ENCODE measurements at regions not wholly inside any gene's neighbourhood (a gene's known extent, or its start where the extent isn't known, plus 50 kb on each side); places are given as distances from the start of the nearest gene placed in this dataset.

GRCh38 chr2:58481670-58482069 lies 240.5 kb upstream of the FANCL start:
- no peak for TF ChIP-seq BACH2 (CRISPR knock-in tag; IDR thresholded peaks at IDR 0.05; ENCODE audit: borderline replicate concordance)
- TF ChIP-seq ZFP3 (CRISPR knock-in tag; IDR thresholded peaks at IDR 0.05): no peak
- TF ChIP-seq, protein P1, sequence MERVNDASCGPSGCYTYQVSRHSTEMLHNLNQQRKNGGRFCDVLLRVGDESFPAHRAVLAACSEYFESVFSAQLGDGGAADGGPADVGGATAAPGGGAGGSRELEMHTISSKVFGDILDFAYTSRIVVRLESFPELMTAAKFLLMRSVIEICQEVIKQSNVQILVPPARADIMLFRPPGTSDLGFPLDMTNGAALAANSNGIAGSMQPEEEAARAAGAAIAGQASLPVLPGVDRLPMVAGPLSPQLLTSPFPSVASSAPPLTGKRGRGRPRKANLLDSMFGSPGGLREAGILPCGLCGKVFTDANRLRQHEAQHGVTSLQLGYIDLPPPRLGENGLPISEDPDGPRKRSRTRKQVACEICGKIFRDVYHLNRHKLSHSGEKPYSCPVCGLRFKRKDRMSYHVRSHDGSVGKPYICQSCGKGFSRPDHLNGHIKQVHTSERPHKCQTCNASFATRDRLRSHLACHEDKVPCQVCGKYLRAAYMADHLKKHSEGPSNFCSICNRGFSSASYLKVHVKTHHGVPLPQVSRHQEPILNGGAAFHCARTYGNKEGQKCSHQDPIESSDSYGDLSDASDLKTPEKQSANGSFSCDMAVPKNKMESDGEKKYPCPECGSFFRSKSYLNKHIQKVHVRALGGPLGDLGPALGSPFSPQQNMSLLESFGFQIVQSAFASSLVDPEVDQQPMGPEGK (CRISPR knock-in tag; IDR thresholded peaks at IDR 0.05; ENCODE audit: borderline replicate concordance): no peak
- TF ChIP-seq CSDC2 (CRISPR knock-in tag; IDR thresholded peaks at IDR 0.05): no peak
- no peak for TF ChIP-seq ISL1 (CRISPR knock-in tag; IDR thresholded peaks at IDR 0.05)
